GM12891 (cell line): ENCODE measurements at regions not wholly inside any gene's neighbourhood (a gene's known extent, or its start where the extent isn't known, plus 50 kb on each side); places are given as distances from the start of the nearest gene placed in this dataset.

Experiments
- DNase-seq: peaks from one replicate; pipeline ENCODE4 v3.0.0; 2011; ENCODE audit warnings: low spot score; ENCODE audit not compliant: insufficient read length
- FAIRE-seq: peaks from 2 replicates; lab custom pipeline; 2011; peaks lifted over from hg19 to GRCh38; lab: Jason Lieb, UNC
- PAX5 ChIP-seq: IDR thresholded peaks from 2 replicates; pipeline ENCODE4 v1.6.1; 2011; ENCODE audit warnings: low read length, moderate library complexity, mild to moderate bottlenecking; ENCODE audit not compliant: insufficient read depth, severe bottlenecking
- POLR2A ChIP-seq: IDR thresholded peaks from 2 replicates; pipeline ENCODE4 v1.6.1; 2011; ENCODE audit warnings: low read depth, low read length, control low read depth
- POLR2AphosphoS5 ChIP-seq: IDR thresholded peaks from 2 replicates; pipeline ENCODE4 v1.6.1; 2011; ENCODE audit warnings: low read depth, low read length, control low read depth
- POU2F2 ChIP-seq: IDR thresholded peaks from 2 replicates; pipeline ENCODE4 v1.6.1; 2011; ENCODE audit warnings: low read depth, mild to moderate bottlenecking, control low read depth, low read length, moderate library complexity
- SPI1 ChIP-seq: IDR thresholded peaks from 2 replicates; pipeline ENCODE4 v1.6.1; 2011; ENCODE audit warnings: low read depth, low read length, control low read depth
- TAF1 ChIP-seq: IDR thresholded peaks from 2 replicates; pipeline ENCODE4 v1.6.1; 2011; ENCODE audit warnings: low read depth, low read length, control low read depth

- TF ChIP-seq POLR2A (no peak), POU2F2 (no peak)
- no peak for FAIRE-seq
- DNase-seq = no peak
These were observed 178.0 kb upstream of the TMCO5A start for GRCh38 chr15:37756407-37756806.

- no peak for TF ChIP-seq POLR2A
- TF ChIP-seq POU2F2 = no peak
- TF ChIP-seq TAF1 = no peak
- TF ChIP-seq POLR2AphosphoS5 = no peak
- no peak for TF ChIP-seq PAX5
- no peak for TF ChIP-seq SPI1
- DNase-seq = no peak
- FAIRE-seq = no peak
These were observed 176.0 kb upstream of the TMCO5A start for GRCh38 chr15:37758412-37758811.

GRCh38 chr15:37764733-37765191, 169.7 kb upstream of the TMCO5A start:
- TF ChIP-seq POLR2AphosphoS5 (no peak), POU2F2 (no peak), POLR2A (no peak), TAF1 (no peak), SPI1 (no peak), PAX5 (no peak)
- DNase-seq (no peak), FAIRE-seq (no peak)

- TF ChIP-seq POLR2A = no peak
- TF ChIP-seq TAF1 = no peak
- DNase-seq = no peak
- FAIRE-seq = no peak
These were observed 168.7 kb upstream of the TMCO5A start for GRCh38 chr15:37765786-37766185.

- DNase-seq (no peak), FAIRE-seq (no peak)
- no peak for TF ChIP-seq PAX5
- no peak for TF ChIP-seq POLR2A
- no peak for TF ChIP-seq SPI1
- TF ChIP-seq POLR2AphosphoS5 = no peak
- no peak for TF ChIP-seq TAF1
- no peak for TF ChIP-seq POU2F2
These were observed 166.5 kb upstream of the TMCO5A start for GRCh38 chr15:37767841-37768455.

- no peak for DNase-seq
- TF ChIP-seq POU2F2 (no peak), POLR2A (no peak), SPI1 (no peak), POLR2AphosphoS5 (no peak), TAF1 (no peak), PAX5 (no peak)
- FAIRE-seq = no peak
These were observed 163.0 kb upstream of the TMCO5A start for GRCh38 chr15:37771465-37771864.

- FAIRE-seq = no peak
- DNase-seq = no peak
- no peak for TF ChIP-seq SPI1
- no peak for TF ChIP-seq POLR2AphosphoS5
- TF ChIP-seq PAX5 = no peak
- TF ChIP-seq POLR2A = no peak
- TF ChIP-seq TAF1 = no peak
- no peak for TF ChIP-seq POU2F2
These were observed 161.2 kb upstream of the TMCO5A start for GRCh38 chr15:37773111-37773860.

- TF ChIP-seq TAF1 (no peak), PAX5 (no peak), SPI1 (no peak), POU2F2 (no peak), POLR2AphosphoS5 (no peak), POLR2A (no peak)
- DNase-seq = no peak
- FAIRE-seq = no peak
These were observed 159.5 kb upstream of the TMCO5A start for GRCh38 chr15:37774961-37775360.

- TF ChIP-seq PAX5 (no peak), POLR2AphosphoS5 (no peak), SPI1 (no peak), TAF1 (no peak), POU2F2 (no peak), POLR2A (no peak)
- no peak for DNase-seq
- FAIRE-seq = no peak
These were observed 157.4 kb upstream of the TMCO5A start for GRCh38 chr15:37777006-37777405.

- TF ChIP-seq TAF1 = no peak
- TF ChIP-seq POLR2AphosphoS5 = no peak
- DNase-seq = no peak
- no peak for FAIRE-seq
These were observed 151.2 kb upstream of the TMCO5A start for GRCh38 chr15:37783290-37783689.

GRCh38 chr15:37788330-37788729, 146.1 kb upstream of the TMCO5A start:
- DNase-seq = no peak
- no peak for FAIRE-seq
- TF ChIP-seq POLR2A (no peak), POU2F2 (no peak), SPI1 (no peak), TAF1 (no peak), POLR2AphosphoS5 (no peak), PAX5 (no peak)
